HepG2 (cell line): ENCODE measurements at regions not wholly inside any gene's neighbourhood (a gene's known extent, or its start where the extent isn't known, plus 50 kb on each side); places are given as distances from the start of the nearest gene placed in this dataset.

Experiments used
- ATAC-seq: fragments of 200-7000 bp; cut with Tn5 transposase; 3 replicates; pipeline ENCODE4 v1.9.1; 2020; ENCODE audit warnings: mild to moderate bottlenecking, moderate library complexity
- BruUV-seq: library from RNA; stranded (reverse); fragments of 400-500 nt; replicated peaks from 2 replicates; lab custom pipeline; 2021; lab: Mats Ljungman, UMichigan
- CTCF ChIA-PET: fragments of 300-600 bp; formaldehyde crosslinking; extraction: SDS; loops from one replicate; lab custom pipeline; 2021; ENCODE audit warnings: low total read pairs, inconsistent platforms, low intra/inter-chr PET ratio; lab: Yijun Ruan, JAX
- POLR2A ChIA-PET: fragments of 350-600 bp; sonication (Branson Sonifier 250); formaldehyde crosslinking; loops from one replicate; lab custom pipeline; 2020; ENCODE audit warnings: antibody characterized with exemption, inconsistent platforms; lab: Yijun Ruan, JAX
- DNase-seq: peaks from one replicate; pipeline ENCODE4 v3.0.0-alpha.2; 2015; ENCODE audit warnings: low spot score
- FAIRE-seq: peaks from 3 replicates; lab custom pipeline; 2011; peaks lifted over from hg19 to GRCh38; lab: Jason Lieb, UNC
- H2AFZ ChIP-seq: one replicate; pipeline ENCODE4 v1.6.1; 2011; ENCODE audit warnings: low read length, inconsistent platforms
- H3K27ac ChIP-seq: fragments of 300-600 bp; 3 replicates; pipeline ENCODE4 v1.8.0; 2011; ENCODE audit warnings: mixed run types, mild to moderate bottlenecking, mixed read lengths, low read length, inconsistent platforms; ENCODE audit not compliant: insufficient read depth; ENCODE audit errors: extremely low read length
- H3K27me3 ChIP-seq, 2 experiments: fragments of 200-600 bp in 1 of 2; 2 replicates in 1 of 2; 3 replicates in 1 of 2; pipeline versions ENCODE4 v1.6.0 to v1.8.0; 2011; ENCODE audit warnings: low read length in 2 of 2, mild to moderate bottlenecking in 2 of 2, moderate library complexity in 2 of 2, inconsistent platforms in 1 of 2; ENCODE audit not compliant: insufficient read depth in 2 of 2, control insufficient read depth in 1 of 2
- H3K36me3 ChIP-seq, 2 experiments: fragments of 200-600 bp in 1 of 2; replicated peaks in 1 of 2; 2 replicates in 1 of 2; 3 replicates in 1 of 2; pipeline versions ENCODE4 v1.5.1 to v1.8.0; 2011; ENCODE audit warnings: low read length in 2 of 2, inconsistent platforms in 1 of 2; ENCODE audit not compliant: insufficient read depth in 2 of 2, control insufficient read depth in 1 of 2
- H3K4me1 ChIP-seq: 2 replicates; pipeline ENCODE4 v1.5.1; 2012; ENCODE audit warnings: low read length, inconsistent platforms; ENCODE audit not compliant: insufficient read depth
- H3K4me2 ChIP-seq: 2 replicates; pipeline ENCODE4 v1.6.0; 2011; ENCODE audit warnings: low read depth, low read length, inconsistent platforms
- H3K4me3 ChIP-seq, 3 experiments: fragments of 200-600 bp in 1 of 3; sonication (generic), shearing (Covaris generic) in 1 of 3; replicated peaks in 1 of 3; 2 replicates each; pipeline ENCODE4 v1.5.1; 2011 to 2016; ENCODE audit warnings: low read length in 3 of 3, inconsistent platforms in 2 of 3, low read depth in 2 of 3, mild to moderate bottlenecking in 2 of 3, control low read depth in 1 of 3, mixed read lengths in 1 of 3; ENCODE audit not compliant: insufficient read depth in 1 of 3
- H3K79me2 ChIP-seq: one replicate; pipeline ENCODE4 v1.6.1; 2011; ENCODE audit warnings: low read length, inconsistent platforms; ENCODE audit not compliant: insufficient read depth
- H3K9ac ChIP-seq: 2 replicates; pipeline ENCODE4 v1.6.0; 2011; ENCODE audit warnings: mild to moderate bottlenecking, low read depth, low read length, inconsistent platforms; ENCODE audit not compliant: insufficient read depth
- H3K9me3 ChIP-seq: 2 replicates; pipeline ENCODE4 v1.5.1; 2012; ENCODE audit warnings: mild to moderate bottlenecking, low read length
- H4K20me1 ChIP-seq: 2 replicates; pipeline ENCODE4 v1.6.0; 2011; ENCODE audit warnings: inconsistent platforms, mild to moderate bottlenecking, low read length, moderate library complexity; ENCODE audit not compliant: insufficient read depth
- KLF6 ChIP-seq: IDR thresholded peaks from 2 replicates; pipeline ENCODE4 v1.8.0; 2016; ENCODE audit warnings: missing biosample characterization, missing genetic modification reagents
- ZMYM2 ChIP-seq: sonication (generic); formaldehyde crosslinking; IDR thresholded peaks from 2 replicates; pipeline ENCODE4 v1.8.0; 2022; ENCODE audit warnings: mild to moderate bottlenecking, missing genetic modification reagents
- whole genome bisulfite sequencing: methylation state at CpG from one replicate; pipeline ENCODE4 v1.1.6; 2017; ENCODE audit warnings: low lambda C conversion rate; 5-methylcytosine and 5-hydroxymethylcytosine counted together
- in situ Hi-C: cut with HindIII; loops from 2 replicates; pipeline ENCODE4 v1.10.0; 2017; ENCODE audit warnings: low pct_unique_long_range_greater_than_20kb; ENCODE audit not compliant: extremely low pct_ligation_motif_present
- intact Hi-C: fragments of 100-400 bp; cut with micrococcal nuclease; formaldehyde crosslinking; loops from one replicate; pipeline ENCODE4 v1.10.0; 2022; ENCODE audit not compliant: unreplicated experiment
- TF ChIP-seq, protein P1 (sequence below): IDR thresholded peaks from 2 replicates; pipeline ENCODE4 v1.6.1; 2016; ENCODE audit warnings: missing compliant biosample characterization, missing genetic modification reagents, borderline replicate concordance
- TF ChIP-seq, protein P2 (sequence below): IDR thresholded peaks from 2 replicates; pipeline ENCODE4 v1.4.0; 2020; ENCODE audit warnings: mild to moderate bottlenecking, missing genetic modification reagents

- Histone ChIP-seq H3K27ac (no peak overlapping the region), H3K27me3 (no peaks in the 10 kb centered on the region), H3K36me3 (no peaks in the 10 kb centered on the region), H3K4me2 (no peak overlapping the region), H3K4me3 (no peak overlapping the region), H4K20me1 (no peaks in the 10 kb centered on the region), H2AFZ (no peak overlapping the region), H3K9ac (no peak overlapping the region), H3K4me1 (no peaks in the 10 kb centered on the region), H3K9me3 (no peaks in the 10 kb centered on the region), H3K79me2 (no peaks in the 10 kb centered on the region)
- no peak for DNase-seq
- POLR2A ChIA-PET, result no interaction called here
- intact Hi-C loops, result no loop called here
- CTCF ChIA-PET, result no interaction called here
- BruUV-seq, result no TSS peak
- in situ Hi-C loops, result no loop called here
- ATAC-seq, result no peak
- 3% methylated on average over 2 of the region's 2 CpGs for WGBS
- TF ChIP-seq ZMYM2 (CRISPR knock-in tag) (no peak), KLF6 (CRISPR knock-in tag) (no peak)
- FAIRE-seq, result no peak
Observed at GRCh38 chrX:8274170-8274569, 103.1 kb upstream of the VCX2 start.

DNA sequence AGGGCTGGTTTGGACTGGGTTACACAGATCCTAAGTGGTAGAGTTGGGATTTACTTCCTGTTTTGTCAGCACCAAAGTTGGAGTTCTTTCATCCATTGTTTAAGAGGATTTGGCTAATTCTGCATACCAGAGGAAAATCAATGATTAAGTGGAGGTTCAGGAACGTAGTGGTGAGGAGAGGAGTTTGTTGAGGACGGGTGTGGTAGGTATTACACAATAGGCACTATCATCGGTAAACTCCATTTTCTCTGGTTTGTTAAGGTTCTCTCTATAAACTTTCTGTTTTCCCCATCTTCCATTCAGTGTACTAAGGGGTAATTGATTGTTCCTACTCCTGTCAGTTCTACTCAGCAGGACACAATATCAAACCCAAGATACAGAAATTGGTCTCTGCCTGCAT, 107.5 kb upstream of the VCX2 start:
- H4K20me1 ChIP-seq, result no peaks in the 10 kb centered on the region
- no peak overlapping the region for H3K4me2 ChIP-seq
- WGBS, result 0% methylated on average over 3 of the region's 3 CpGs
- H3K4me1 ChIP-seq, result no peaks in the 10 kb centered on the region
- TF ChIP-seq, protein P1, sequence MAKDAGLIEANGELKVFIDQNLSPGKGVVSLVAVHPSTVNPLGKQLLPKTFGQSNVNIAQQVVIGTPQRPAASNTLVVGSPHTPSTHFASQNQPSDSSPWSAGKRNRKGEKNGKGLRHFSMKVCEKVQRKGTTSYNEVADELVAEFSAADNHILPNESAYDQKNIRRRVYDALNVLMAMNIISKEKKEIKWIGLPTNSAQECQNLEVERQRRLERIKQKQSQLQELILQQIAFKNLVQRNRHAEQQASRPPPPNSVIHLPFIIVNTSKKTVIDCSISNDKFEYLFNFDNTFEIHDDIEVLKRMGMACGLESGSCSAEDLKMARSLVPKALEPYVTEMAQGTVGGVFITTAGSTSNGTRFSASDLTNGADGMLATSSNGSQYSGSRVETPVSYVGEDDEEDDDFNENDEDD (CRISPR knock-in tag), result no peak
- TF ChIP-seq, protein P2, sequence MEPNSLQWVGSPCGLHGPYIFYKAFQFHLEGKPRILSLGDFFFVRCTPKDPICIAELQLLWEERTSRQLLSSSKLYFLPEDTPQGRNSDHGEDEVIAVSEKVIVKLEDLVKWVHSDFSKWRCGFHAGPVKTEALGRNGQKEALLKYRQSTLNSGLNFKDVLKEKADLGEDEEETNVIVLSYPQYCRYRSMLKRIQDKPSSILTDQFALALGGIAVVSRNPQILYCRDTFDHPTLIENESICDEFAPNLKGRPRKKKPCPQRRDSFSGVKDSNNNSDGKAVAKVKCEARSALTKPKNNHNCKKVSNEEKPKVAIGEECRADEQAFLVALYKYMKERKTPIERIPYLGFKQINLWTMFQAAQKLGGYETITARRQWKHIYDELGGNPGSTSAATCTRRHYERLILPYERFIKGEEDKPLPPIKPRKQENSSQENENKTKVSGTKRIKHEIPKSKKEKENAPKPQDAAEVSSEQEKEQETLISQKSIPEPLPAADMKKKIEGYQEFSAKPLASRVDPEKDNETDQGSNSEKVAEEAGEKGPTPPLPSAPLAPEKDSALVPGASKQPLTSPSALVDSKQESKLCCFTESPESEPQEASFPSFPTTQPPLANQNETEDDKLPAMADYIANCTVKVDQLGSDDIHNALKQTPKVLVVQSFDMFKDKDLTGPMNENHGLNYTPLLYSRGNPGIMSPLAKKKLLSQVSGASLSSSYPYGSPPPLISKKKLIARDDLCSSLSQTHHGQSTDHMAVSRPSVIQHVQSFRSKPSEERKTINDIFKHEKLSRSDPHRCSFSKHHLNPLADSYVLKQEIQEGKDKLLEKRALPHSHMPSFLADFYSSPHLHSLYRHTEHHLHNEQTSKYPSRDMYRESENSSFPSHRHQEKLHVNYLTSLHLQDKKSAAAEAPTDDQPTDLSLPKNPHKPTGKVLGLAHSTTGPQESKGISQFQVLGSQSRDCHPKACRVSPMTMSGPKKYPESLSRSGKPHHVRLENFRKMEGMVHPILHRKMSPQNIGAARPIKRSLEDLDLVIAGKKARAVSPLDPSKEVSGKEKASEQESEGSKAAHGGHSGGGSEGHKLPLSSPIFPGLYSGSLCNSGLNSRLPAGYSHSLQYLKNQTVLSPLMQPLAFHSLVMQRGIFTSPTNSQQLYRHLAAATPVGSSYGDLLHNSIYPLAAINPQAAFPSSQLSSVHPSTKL (CRISPR knock-in tag), result no peak
- CTCF ChIA-PET, result no interaction called here
- H2AFZ ChIP-seq, result no peak overlapping the region
- no peaks in the 10 kb centered on the region for H3K79me2 ChIP-seq
- no TSS peak for BruUV-seq
- FAIRE-seq (no peak), ATAC-seq (no peak), DNase-seq (no peak)
- POLR2A ChIA-PET, result no interaction called here
- no peaks in the 10 kb centered on the region for H3K27me3 ChIP-seq
- H3K36me3 ChIP-seq, result no peaks in the 10 kb centered on the region
- H3K9me3 ChIP-seq, result no peaks in the 10 kb centered on the region
- H3K9ac ChIP-seq, result no peak overlapping the region
- intact Hi-C loops, result no loop called here
- in situ Hi-C loops, result no loop called here
- H3K4me3 ChIP-seq, result no peak overlapping the region
- H3K27ac ChIP-seq, result no peak overlapping the region
